ENCODE measurements at regions not wholly inside any gene's neighbourhood (a gene's known extent, or its start where the extent isn't known, plus 50 kb on each side); places are given as distances from the start of the nearest gene placed in this dataset.
"Not testable (repeated sequence)": the region's sequence is repeated elsewhere in the genome, so short reads cannot be mapped to it uniquely, and the experiment has no call there.

GRCh38 chr3:154850921-154851320 lies 229.2 kb upstream of the MME start:
- Histone ChIP-seq H3K27ac (no peak overlapping the region), H3K36me3 (no peaks in the 10 kb centered on the region), H3K9me3 (ENCODE audit: severe bottlenecking) (no peaks in the 10 kb centered on the region), H3K27me3 (ENCODE audit: insufficient read depth, low read depth, severe bottlenecking) (no peaks in the 10 kb centered on the region), H3K4me3 (ENCODE audit: low read depth, low read length) (no peak overlapping the region)
- DNase-seq, result no peak
- TF ChIP-seq CTCF (IDR thresholded peaks at IDR 0.05; ENCODE audit: low read depth, low read length), result no peak

- DNase-seq, result no peak
- TF ChIP-seq CTCF (IDR thresholded peaks at IDR 0.05; ENCODE audit: low read depth, low read length), result no peak
- Histone ChIP-seq H3K27me3 (ENCODE audit: insufficient read depth, low read depth, severe bottlenecking) (no peaks in the 10 kb centered on the region), H3K27ac (no peak overlapping the region), H3K36me3 (no peaks in the 10 kb centered on the region), H3K4me3 (ENCODE audit: low read depth, low read length) (no peak overlapping the region), H3K9me3 (ENCODE audit: severe bottlenecking) (no peaks in the 10 kb centered on the region)
Measured at GRCh38 chr3:154849408-154849807, 230.7 kb upstream of the MME start.

GRCh38 chr3:154844863-154845262 lies 235.3 kb upstream of the MME start:
- no peak for DNase-seq
- no peaks in the 10 kb centered on the region for H3K9me3 ChIP-seq (ENCODE audit: severe bottlenecking)
- no peaks in the 10 kb centered on the region for H3K36me3 ChIP-seq
- no peak overlapping the region for H3K4me3 ChIP-seq (ENCODE audit: low read depth, low read length)
- no peak overlapping the region for H3K27ac ChIP-seq
- no peak for TF ChIP-seq CTCF (IDR thresholded peaks at IDR 0.05; ENCODE audit: low read depth, low read length)
- H3K27me3 ChIP-seq (ENCODE audit: insufficient read depth, low read depth, severe bottlenecking), result no peaks in the 10 kb centered on the region

GRCh38 chr3:154843647-154844046 lies 236.5 kb upstream of the MME start:
- no peak overlapping the region for H3K27ac ChIP-seq
- no peaks in the 10 kb centered on the region for H3K36me3 ChIP-seq
- no peaks in the 10 kb centered on the region for H3K9me3 ChIP-seq (ENCODE audit: severe bottlenecking)
- no peaks in the 10 kb centered on the region for H3K27me3 ChIP-seq (ENCODE audit: insufficient read depth, low read depth, severe bottlenecking)
- no peak for TF ChIP-seq CTCF (IDR thresholded peaks at IDR 0.05; ENCODE audit: low read depth, low read length)
- DNase-seq, result no peak
- H3K4me3 ChIP-seq (ENCODE audit: low read depth, low read length), result no peak overlapping the region

GRCh38 chr3:154842536-154842935 lies 237.6 kb upstream of the MME start:
- DNase-seq, result no peak
- no peaks in the 10 kb centered on the region for H3K9me3 ChIP-seq (ENCODE audit: severe bottlenecking)
- H3K36me3 ChIP-seq, result no peaks in the 10 kb centered on the region
- no peaks in the 10 kb centered on the region for H3K27me3 ChIP-seq (ENCODE audit: insufficient read depth, low read depth, severe bottlenecking)
- H3K27ac ChIP-seq, result no peak overlapping the region
- no peak overlapping the region for H3K4me3 ChIP-seq (ENCODE audit: low read depth, low read length)
- TF ChIP-seq CTCF (IDR thresholded peaks at IDR 0.05; ENCODE audit: low read depth, low read length), result no peak

- H3K36me3 ChIP-seq, result no peaks in the 10 kb centered on the region
- no peak for DNase-seq
- no peak overlapping the region for H3K27ac ChIP-seq
- H3K4me3 ChIP-seq (ENCODE audit: low read depth, low read length), result no peak overlapping the region
- no peaks in the 10 kb centered on the region for H3K27me3 ChIP-seq (ENCODE audit: insufficient read depth, low read depth, severe bottlenecking)
- H3K9me3 ChIP-seq (ENCODE audit: severe bottlenecking), result no peaks in the 10 kb centered on the region
- no peak for TF ChIP-seq CTCF (IDR thresholded peaks at IDR 0.05; ENCODE audit: low read depth, low read length)
Measured at GRCh38 chr3:154835639-154836038, 244.5 kb upstream of the MME start.

- H3K27ac ChIP-seq; H3K36me3 ChIP-seq; H3K9me3 ChIP-seq (ENCODE audit: severe bottlenecking); H3K4me3 ChIP-seq (ENCODE audit: low read depth, low read length); DNase-seq; H3K27me3 ChIP-seq (ENCODE audit: insufficient read depth, low read depth, severe bottlenecking): not testable (repeated sequence)
Measured at GRCh38 chr3:154834831-154835230, 245.3 kb upstream of the MME start.
